Trophoblast cell (in vitro differentiated cells and primary cell): ENCODE measurements at regions not wholly inside any gene's neighbourhood (a gene's known extent, or its start where the extent isn't known, plus 50 kb on each side); places are given as distances from the start of the nearest gene placed in this dataset.
A peak's percentile ranks its signal among the peaks of the same experiment; 100 is the strongest.

Source experiments
- DNase-seq, 2 donors: peaks; one replicate each; pipeline ENCODE4 v3.0.0-alpha.2; 2016
- H2AFZ ChIP-seq: 2 replicates; pipeline ENCODE4 v1.6.1; 2013; ENCODE audit warnings: low read length, moderate library complexity, mild to moderate bottlenecking; ENCODE audit not compliant: insufficient read depth, poor library complexity
- H2AK5ac ChIP-seq: 2 replicates; pipeline ENCODE4 v1.6.1; 2013; ENCODE audit warnings: mild to moderate bottlenecking, low read length
- H2BK120ac ChIP-seq: 2 replicates; pipeline ENCODE4 v1.6.1; 2013; ENCODE audit warnings: low read length, mild to moderate bottlenecking, moderate library complexity; ENCODE audit not compliant: insufficient read depth, poor library complexity
- H2BK12ac ChIP-seq: 2 replicates; pipeline ENCODE4 v1.6.1; 2013; ENCODE audit warnings: mild to moderate bottlenecking, low read length, moderate library complexity
- H2BK5ac ChIP-seq: 2 replicates; pipeline ENCODE4 v1.6.1; 2013; ENCODE audit warnings: low read length, low read depth, moderate library complexity, mild to moderate bottlenecking; ENCODE audit not compliant: poor library complexity
- H3K14ac ChIP-seq: 2 replicates; pipeline ENCODE4 v1.6.1; 2013; ENCODE audit warnings: mild to moderate bottlenecking, low read length
- H3K18ac ChIP-seq: 2 replicates; pipeline ENCODE4 v1.6.1; 2013; ENCODE audit warnings: mild to moderate bottlenecking, low read length
- H3K23ac ChIP-seq: 2 replicates; pipeline ENCODE4 v1.6.1; 2013; ENCODE audit warnings: low read length
- H3K27ac ChIP-seq: 2 replicates; pipeline ENCODE4 v1.5.1; 2013; ENCODE audit warnings: low read depth, mild to moderate bottlenecking, inconsistent platforms, low read length, moderate library complexity
- H3K27me3 ChIP-seq: 2 replicates; pipeline ENCODE4 v1.6.1; 2013; ENCODE audit warnings: inconsistent platforms, mild to moderate bottlenecking, low read length, moderate library complexity; ENCODE audit not compliant: insufficient read depth
- H3K36me3 ChIP-seq, 2 experiments: 1 replicate in 1 of 2; 2 replicates in 1 of 2; pipeline ENCODE4 v1.6.1; 2013; ENCODE audit warnings: low read length in 2 of 2, mild to moderate bottlenecking in 2 of 2, moderate library complexity in 1 of 2; ENCODE audit not compliant: insufficient read depth in 2 of 2, control insufficient read depth in 1 of 2
- H3K4ac ChIP-seq: 2 replicates; pipeline ENCODE4 v1.6.1; 2013; ENCODE audit warnings: low read depth, mild to moderate bottlenecking, low read length, moderate library complexity
- H3K4me1 ChIP-seq, 2 experiments: 1 replicate in 1 of 2; 2 replicates in 1 of 2; pipeline ENCODE4 v1.6.1; 2013; ENCODE audit warnings: low read length in 2 of 2, mild to moderate bottlenecking in 2 of 2, moderate library complexity in 1 of 2; ENCODE audit not compliant: insufficient read depth in 2 of 2, control insufficient read depth in 1 of 2
- H3K4me2 ChIP-seq: 2 replicates; pipeline ENCODE4 v1.6.1; 2013; ENCODE audit warnings: inconsistent platforms, mild to moderate bottlenecking, low read length, moderate library complexity
- H3K4me3 ChIP-seq: 2 replicates; pipeline ENCODE4 v1.5.1; 2013; ENCODE audit warnings: mild to moderate bottlenecking, low read depth, low read length, inconsistent platforms
- H3K79me1 ChIP-seq: one replicate; pipeline ENCODE4 v1.6.1; 2013; ENCODE audit warnings: low read length
- H3K79me2 ChIP-seq: 2 replicates; pipeline ENCODE4 v1.6.1; 2013; ENCODE audit warnings: low read length, mild to moderate bottlenecking; ENCODE audit not compliant: control insufficient read depth, insufficient read depth, poor library complexity
- H3K9ac ChIP-seq: 2 replicates; pipeline ENCODE4 v1.6.1; 2013; ENCODE audit warnings: mild to moderate bottlenecking, low read length
- H3K9me3 ChIP-seq: 2 replicates; pipeline ENCODE4 v1.6.1; 2013; ENCODE audit warnings: low read depth, mild to moderate bottlenecking, control low read depth, inconsistent platforms, low read length; ENCODE audit not compliant: insufficient read depth
- H4K12ac ChIP-seq: 2 replicates; pipeline ENCODE4 v1.6.1; 2013; ENCODE audit warnings: low read depth, mild to moderate bottlenecking, low read length, moderate library complexity
- H4K8ac ChIP-seq: 2 replicates; pipeline ENCODE4 v1.6.1; 2013; ENCODE audit warnings: low read depth, mild to moderate bottlenecking, low read length, moderate library complexity
- H4K91ac ChIP-seq: one replicate; pipeline ENCODE4 v1.6.1; 2013; ENCODE audit warnings: low read depth, mild to moderate bottlenecking, low read length, moderate library complexity
- WGBS: extraction: QIAGEN DNeasy Blood & Tissue Kit; methylation state at CpG from one replicate; pipeline ENCODE4 v1.1.7; 2013; ENCODE audit warnings: missing lambda C conversion rate; ENCODE audit not compliant: insufficient read length, insufficient coverage; ENCODE audit errors: extremely low coverage; 5-methylcytosine and 5-hydroxymethylcytosine counted together

DNA sequence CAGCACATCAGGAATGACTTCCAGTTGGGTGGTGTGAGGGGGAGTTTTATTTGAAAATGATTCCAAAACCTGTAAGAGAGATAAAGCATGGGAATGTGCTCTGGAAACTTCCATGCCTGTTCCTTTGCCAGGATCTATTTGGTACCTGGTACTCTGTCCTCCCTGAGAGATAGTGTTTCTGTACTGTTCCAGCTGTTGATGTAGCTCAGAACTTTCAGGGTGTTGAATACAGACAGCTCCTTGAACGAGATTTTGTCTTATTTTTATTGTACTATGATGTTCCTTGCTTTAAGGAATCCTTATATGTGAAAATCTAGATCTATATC, 148.7 kb upstream of the RIPOR2 start:
- WGBS = no CpG with 5 or more reads among the region's 1 CpG
- Histone ChIP-seq H3K27me3 (no peaks in the 10 kb centered on the region), H2BK12ac (no peak overlapping the region), H2AFZ (no peak overlapping the region), H2AK5ac (no peak overlapping the region), H4K12ac (no peak overlapping the region), H3K9me3 (no peaks in the 10 kb centered on the region), H2BK120ac (no peak overlapping the region), H3K79me2 (no peaks in the 10 kb centered on the region), H3K4ac (no peak overlapping the region), H3K27ac (no peak overlapping the region), H3K23ac (no peak overlapping the region), H4K8ac (no peak overlapping the region), H3K14ac (no peak overlapping the region), H3K18ac (no peak overlapping the region), H3K4me3 (no peak overlapping the region), H4K91ac (no peak overlapping the region), H3K9ac (no peak overlapping the region), H3K36me3 (no peaks in the 10 kb centered on the region), H3K4me1 (no peaks in the 10 kb centered on the region), H2BK5ac (no peak overlapping the region), H3K4me2 (no peak overlapping the region), H3K79me1 (no peaks in the 10 kb centered on the region)
- DNase-seq = no peak

DNA sequence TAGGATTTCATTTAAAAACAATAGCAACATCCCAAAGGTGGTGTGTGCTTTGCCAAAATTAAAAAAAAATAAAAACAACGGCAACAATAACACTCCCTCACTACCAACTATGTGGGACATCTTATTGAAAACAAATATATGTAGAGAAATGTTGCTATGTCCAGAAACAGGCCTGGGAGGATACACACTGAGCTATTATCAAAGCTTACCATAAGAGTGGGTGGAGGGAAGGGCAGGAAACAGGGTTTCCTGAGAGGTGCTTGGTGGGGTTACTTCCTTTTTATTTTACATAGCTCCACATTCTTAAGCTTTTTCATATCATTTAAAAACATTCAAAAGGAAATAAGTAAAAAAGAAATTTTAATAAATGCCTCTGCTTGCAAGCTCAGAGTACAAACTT, 150.0 kb upstream of the RIPOR2 start:
- DNase-seq = no peak
- no peak overlapping the region for H3K4ac ChIP-seq
- H2BK12ac ChIP-seq = no peak overlapping the region
- no peaks in the 10 kb centered on the region for H3K79me2 ChIP-seq
- no peaks in the 10 kb centered on the region for H3K4me1 ChIP-seq
- no peak overlapping the region for H3K9ac ChIP-seq
- H4K8ac ChIP-seq = no peak overlapping the region
- H4K91ac ChIP-seq = no peak overlapping the region
- H4K12ac ChIP-seq = no peak overlapping the region
- no peak overlapping the region for H3K27ac ChIP-seq
- H2BK5ac ChIP-seq = no peak overlapping the region
- no peak overlapping the region for H3K23ac ChIP-seq
- H2BK120ac ChIP-seq = no peak overlapping the region
- H3K18ac ChIP-seq = no peak overlapping the region
- H2AFZ ChIP-seq = no peak overlapping the region
- H3K27me3 ChIP-seq = no peaks in the 10 kb centered on the region
- WGBS = no CpG with 5 or more reads among the region's 1 CpG
- no peaks in the 10 kb centered on the region for H3K9me3 ChIP-seq
- H3K4me2 ChIP-seq = no peak overlapping the region
- H3K14ac ChIP-seq = no peak overlapping the region
- no peak overlapping the region for H2AK5ac ChIP-seq
- no peaks in the 10 kb centered on the region for H3K79me1 ChIP-seq
- no peaks in the 10 kb centered on the region for H3K36me3 ChIP-seq
- no peak overlapping the region for H3K4me3 ChIP-seq

DNA sequence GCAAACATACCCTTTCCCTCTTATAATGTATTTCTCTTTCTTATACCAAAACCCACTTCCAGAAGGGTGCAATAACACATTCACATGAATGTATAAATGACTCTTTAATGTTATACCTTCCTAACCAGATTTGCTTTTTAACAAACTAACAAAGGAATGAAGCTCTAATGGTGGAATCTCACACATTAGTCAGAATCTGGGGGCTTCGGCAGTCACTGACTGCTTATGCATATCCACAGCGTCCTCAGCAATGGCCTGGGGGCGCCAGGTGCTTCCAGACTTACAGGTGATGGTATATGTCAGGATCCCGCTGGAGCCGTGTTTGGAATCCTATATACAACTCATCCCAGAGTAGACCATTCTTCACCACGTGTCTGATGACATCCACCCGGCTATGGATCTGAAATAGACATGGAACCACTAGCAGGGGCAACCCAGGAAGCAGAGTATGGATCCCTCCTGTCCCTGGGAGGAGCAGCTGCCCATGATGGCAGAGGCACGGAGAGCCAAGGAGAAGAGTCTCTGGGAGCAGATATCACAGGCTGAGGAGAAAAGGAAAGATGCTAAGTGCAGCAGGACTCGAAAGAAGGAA, 150.8 kb upstream of the RIPOR2 start:
- H3K23ac ChIP-seq = no peak overlapping the region
- H3K4me3 ChIP-seq = no peak overlapping the region
- no peak overlapping the region for H4K8ac ChIP-seq
- H3K79me1 ChIP-seq = no peaks in the 10 kb centered on the region
- H3K9me3 ChIP-seq = no peaks in the 10 kb centered on the region
- no peak overlapping the region for H3K27ac ChIP-seq
- no CpG with 5 or more reads among the region's 9 CpGs for WGBS
- no peak overlapping the region for H3K18ac ChIP-seq
- no peak for DNase-seq
- H2AFZ ChIP-seq = no peak overlapping the region
- H3K36me3 ChIP-seq = no peaks in the 10 kb centered on the region
- H3K27me3 ChIP-seq = no peaks in the 10 kb centered on the region
- H2BK5ac ChIP-seq = no peak overlapping the region
- H4K12ac ChIP-seq = no peak overlapping the region
- H3K9ac ChIP-seq = no peak overlapping the region
- H3K4ac ChIP-seq = no peak overlapping the region
- no peak overlapping the region for H3K4me2 ChIP-seq
- no peak overlapping the region for H2BK12ac ChIP-seq
- no peaks in the 10 kb centered on the region for H3K79me2 ChIP-seq
- no peaks in the 10 kb centered on the region for H3K4me1 ChIP-seq
- no peak overlapping the region for H2AK5ac ChIP-seq
- H3K14ac ChIP-seq = no peak overlapping the region
- H2BK120ac ChIP-seq = no peak overlapping the region
- no peak overlapping the region for H4K91ac ChIP-seq

DNA sequence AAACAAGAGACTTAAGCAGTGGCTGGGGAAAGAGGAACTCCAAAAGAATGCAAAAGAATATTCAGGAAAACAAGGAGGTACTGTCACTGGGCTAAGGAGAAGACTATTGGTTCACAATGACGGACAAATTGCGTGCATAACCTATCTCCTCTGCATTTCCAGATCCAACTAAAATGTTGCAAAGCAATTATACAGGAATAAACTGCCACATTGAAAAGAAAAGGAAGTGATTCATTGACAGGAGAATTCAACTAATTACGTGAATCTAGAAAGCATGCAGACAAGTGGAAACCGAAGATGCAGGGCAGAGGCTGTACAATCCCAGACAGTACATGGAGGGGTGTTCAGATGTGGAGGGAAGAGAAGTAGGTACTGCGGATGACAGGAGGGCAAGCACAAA, 152.8 kb upstream of the RIPOR2 start:
- no peak overlapping the region for H2AK5ac ChIP-seq
- WGBS = no CpG with 5 or more reads among the region's 5 CpGs
- no peak overlapping the region for H4K12ac ChIP-seq

More for the DNA sequence above, 152.8 kb upstream of the RIPOR2 start:
- H3K4ac ChIP-seq = no peak overlapping the region
- no peaks in the 10 kb centered on the region for H3K4me1 ChIP-seq
- no peaks in the 10 kb centered on the region for H3K27me3 ChIP-seq
- no peaks in the 10 kb centered on the region for H3K79me2 ChIP-seq
- no peak overlapping the region for H4K8ac ChIP-seq
- H3K4me3 ChIP-seq = no peak overlapping the region
- H3K4me2 ChIP-seq = peak overlapping the region; percentile 20
- H3K79me1 ChIP-seq = no peaks in the 10 kb centered on the region
- H2BK120ac ChIP-seq = no peak overlapping the region
- H2BK12ac ChIP-seq = no peak overlapping the region
- no peak overlapping the region for H3K14ac ChIP-seq
- no peak overlapping the region for H3K23ac ChIP-seq
- H3K36me3 ChIP-seq = no peaks in the 10 kb centered on the region
- H3K27ac ChIP-seq = no peak overlapping the region
- no peak overlapping the region for H3K9ac ChIP-seq
- no peak for DNase-seq
- no peak overlapping the region for H2AFZ ChIP-seq
- no peak overlapping the region for H3K18ac ChIP-seq
- H2BK5ac ChIP-seq = no peak overlapping the region
- H3K9me3 ChIP-seq = no peaks in the 10 kb centered on the region
- H4K91ac ChIP-seq = no peak overlapping the region
